ENCODE measurements at regions not wholly inside any gene's neighbourhood (a gene's known extent, or its start where the extent isn't known, plus 50 kb on each side); places are given as distances from the start of the nearest gene placed in this dataset.

DNA sequence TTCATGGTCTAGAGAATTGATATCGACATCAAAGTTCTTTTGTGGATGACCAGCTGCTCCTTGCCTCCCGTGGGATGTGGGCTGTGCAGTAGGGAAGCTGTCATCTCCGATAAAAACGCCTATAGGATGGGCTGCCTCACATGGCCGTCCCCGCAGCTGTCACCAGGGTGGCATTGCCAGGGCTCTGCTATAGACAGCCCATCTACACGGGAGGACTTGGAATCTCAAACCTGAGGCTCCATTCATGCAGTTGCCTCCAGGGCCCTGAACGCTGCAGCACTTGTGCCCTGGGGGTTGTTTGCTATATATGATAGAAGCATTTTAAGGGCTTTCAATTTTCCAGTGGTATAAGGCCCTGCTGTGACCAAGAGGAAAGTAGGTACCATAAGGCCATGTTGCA is 183.1 kb downstream of the MYCN start:
- no peaks in the 10 kb centered on the region for H3F3A ChIP-seq (ENCODE audit: low read depth)
- no peaks in the 10 kb centered on the region for H3K36me3 ChIP-seq (ENCODE audit: insufficient read depth, low read length)
- no peaks in the 10 kb centered on the region for H3K9me3 ChIP-seq (ENCODE audit: insufficient read depth, low read depth, low read length)
- H3K9me2 ChIP-seq (replicated peaks; ENCODE audit: low read depth, low read length) = no peaks in the 10 kb centered on the region
- no peaks in the 10 kb centered on the region for H3K79me2 ChIP-seq (ENCODE audit: insufficient read depth, low read length)
- no peak overlapping the region for H3K4me2 ChIP-seq (ENCODE audit: low read depth, low read length, poor library complexity, severe bottlenecking)
- no peaks in the 10 kb centered on the region for H3K27me3 ChIP-seq (ENCODE audit: insufficient read depth, low read length, poor library complexity, severe bottlenecking)
- H3K4me1 ChIP-seq (ENCODE audit: insufficient read depth, low read length, poor library complexity, severe bottlenecking) = no peaks in the 10 kb centered on the region
- no peak overlapping the region for H3K4me3 ChIP-seq (ENCODE audit: low read length, poor library complexity, severe bottlenecking)
- H4K20me1 ChIP-seq (ENCODE audit: insufficient read depth, low read length, poor library complexity, severe bottlenecking) = no peaks in the 10 kb centered on the region
- no peak overlapping the region for H2AFZ ChIP-seq (ENCODE audit: low read length)
- TF ChIP-seq EZH2phosphoT487 (IDR thresholded peaks at IDR 0.05; ENCODE audit: borderline replicate concordance) = no peak
- TF ChIP-seq, protein P1, sequence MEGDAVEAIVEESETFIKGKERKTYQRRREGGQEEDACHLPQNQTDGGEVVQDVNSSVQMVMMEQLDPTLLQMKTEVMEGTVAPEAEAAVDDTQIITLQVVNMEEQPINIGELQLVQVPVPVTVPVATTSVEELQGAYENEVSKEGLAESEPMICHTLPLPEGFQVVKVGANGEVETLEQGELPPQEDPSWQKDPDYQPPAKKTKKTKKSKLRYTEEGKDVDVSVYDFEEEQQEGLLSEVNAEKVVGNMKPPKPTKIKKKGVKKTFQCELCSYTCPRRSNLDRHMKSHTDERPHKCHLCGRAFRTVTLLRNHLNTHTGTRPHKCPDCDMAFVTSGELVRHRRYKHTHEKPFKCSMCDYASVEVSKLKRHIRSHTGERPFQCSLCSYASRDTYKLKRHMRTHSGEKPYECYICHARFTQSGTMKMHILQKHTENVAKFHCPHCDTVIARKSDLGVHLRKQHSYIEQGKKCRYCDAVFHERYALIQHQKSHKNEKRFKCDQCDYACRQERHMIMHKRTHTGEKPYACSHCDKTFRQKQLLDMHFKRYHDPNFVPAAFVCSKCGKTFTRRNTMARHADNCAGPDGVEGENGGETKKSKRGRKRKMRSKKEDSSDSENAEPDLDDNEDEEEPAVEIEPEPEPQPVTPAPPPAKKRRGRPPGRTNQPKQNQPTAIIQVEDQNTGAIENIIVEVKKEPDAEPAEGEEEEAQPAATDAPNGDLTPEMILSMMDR (conservative IDR thresholded peaks at IDR 0.05; ENCODE audit: low read length) = no peak
- H3K9ac ChIP-seq (ENCODE audit: low read depth, low read length, poor library complexity, severe bottlenecking) = no peak overlapping the region

DNA sequence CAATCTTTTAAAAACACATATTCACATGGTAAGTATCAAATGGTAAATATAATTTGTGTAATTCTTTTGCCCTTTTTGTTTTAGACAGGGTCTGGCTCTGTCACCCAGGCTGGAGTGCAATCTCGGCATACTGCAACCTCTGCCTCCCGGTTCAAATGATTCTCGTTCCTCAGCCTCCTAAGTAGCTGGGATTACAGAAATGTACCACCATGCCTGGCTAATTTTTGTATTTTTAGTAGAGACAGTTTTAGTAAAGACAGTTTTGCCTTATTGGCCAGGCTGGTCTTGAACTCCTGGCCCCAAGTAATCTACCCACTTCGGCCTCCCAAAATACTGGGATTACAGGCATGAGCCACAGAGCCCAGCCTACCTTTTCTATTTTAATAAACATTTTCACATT is 182.2 kb downstream of the MYCN start:
- Histone ChIP-seq H3K4me1 (ENCODE audit: insufficient read depth, low read length, poor library complexity, severe bottlenecking) (no peaks in the 10 kb centered on the region), H3F3A (ENCODE audit: low read depth) (no peaks in the 10 kb centered on the region), H2AFZ (ENCODE audit: low read length) (no peak overlapping the region), H3K4me2 (ENCODE audit: low read depth, low read length, poor library complexity, severe bottlenecking) (no peak overlapping the region), H3K9me3 (ENCODE audit: insufficient read depth, low read depth, low read length) (no peaks in the 10 kb centered on the region), H4K20me1 (ENCODE audit: insufficient read depth, low read length, poor library complexity, severe bottlenecking) (no peaks in the 10 kb centered on the region), H3K79me2 (ENCODE audit: insufficient read depth, low read length) (no peaks in the 10 kb centered on the region), H3K36me3 (ENCODE audit: insufficient read depth, low read length) (no peaks in the 10 kb centered on the region), H3K9ac (ENCODE audit: low read depth, low read length, poor library complexity, severe bottlenecking) (no peak overlapping the region), H3K4me3 (ENCODE audit: low read length, poor library complexity, severe bottlenecking) (no peak overlapping the region), H3K9me2 (replicated peaks; ENCODE audit: low read depth, low read length) (no peaks in the 10 kb centered on the region), H3K27me3 (ENCODE audit: insufficient read depth, low read length, poor library complexity, severe bottlenecking) (no peaks in the 10 kb centered on the region)
- no peak for TF ChIP-seq EZH2phosphoT487 (IDR thresholded peaks at IDR 0.05; ENCODE audit: borderline replicate concordance)
- TF ChIP-seq, protein P1 (conservative IDR thresholded peaks at IDR 0.05; ENCODE audit: low read length) = no peak

DNA sequence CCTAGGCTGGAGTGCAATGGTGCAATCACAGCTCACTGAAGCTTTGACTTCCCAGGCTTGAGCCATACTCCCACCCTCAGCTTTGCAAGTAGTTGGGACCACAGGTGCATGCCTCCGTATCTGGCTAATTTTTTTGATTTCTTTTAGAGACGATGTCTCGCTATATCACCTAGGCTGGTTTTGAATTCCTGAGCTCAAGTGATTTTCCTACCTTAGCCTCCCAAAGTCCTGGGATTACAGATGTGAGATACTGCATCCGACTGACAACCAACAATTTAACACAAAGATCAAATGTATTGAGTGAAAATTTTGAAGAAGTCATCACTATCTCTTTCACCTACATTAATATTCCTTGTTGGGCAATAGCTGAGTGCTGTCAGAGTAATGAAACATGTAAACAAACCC is 181.6 kb downstream of the MYCN start:
- H3K4me1 ChIP-seq (ENCODE audit: insufficient read depth, low read length, poor library complexity, severe bottlenecking) = no peaks in the 10 kb centered on the region
- H3K9me3 ChIP-seq (ENCODE audit: insufficient read depth, low read depth, low read length) = no peaks in the 10 kb centered on the region
- TF ChIP-seq, protein P1 (conservative IDR thresholded peaks at IDR 0.05; ENCODE audit: low read length) = no peak
- TF ChIP-seq EZH2phosphoT487 (IDR thresholded peaks at IDR 0.05; ENCODE audit: borderline replicate concordance) = no peak
- H3K79me2 ChIP-seq (ENCODE audit: insufficient read depth, low read length) = no peaks in the 10 kb centered on the region
- no peak overlapping the region for H3K4me2 ChIP-seq (ENCODE audit: low read depth, low read length, poor library complexity, severe bottlenecking)
- H3K27me3 ChIP-seq (ENCODE audit: insufficient read depth, low read length, poor library complexity, severe bottlenecking) = no peaks in the 10 kb centered on the region
- no peak overlapping the region for H3K9ac ChIP-seq (ENCODE audit: low read depth, low read length, poor library complexity, severe bottlenecking)
- no peaks in the 10 kb centered on the region for H3K9me2 ChIP-seq (replicated peaks; ENCODE audit: low read depth, low read length)
- no peaks in the 10 kb centered on the region for H3F3A ChIP-seq (ENCODE audit: low read depth)
- H2AFZ ChIP-seq (ENCODE audit: low read length) = no peak overlapping the region
- H3K4me3 ChIP-seq (ENCODE audit: low read length, poor library complexity, severe bottlenecking) = no peak overlapping the region
- H3K36me3 ChIP-seq (ENCODE audit: insufficient read depth, low read length) = no peaks in the 10 kb centered on the region
- no peaks in the 10 kb centered on the region for H4K20me1 ChIP-seq (ENCODE audit: insufficient read depth, low read length, poor library complexity, severe bottlenecking)
